CMK (cell line): ENCODE measurements at regions not wholly inside any gene's neighbourhood (a gene's known extent, or its start where the extent isn't known, plus 50 kb on each side); places are given as distances from the start of the nearest gene placed in this dataset.

Experiments
- DNase-seq: peaks from one replicate; pipeline ENCODE4 v3.0.0-alpha.2; 2010; ENCODE audit warnings: low read depth

- no peak for DNase-seq
These were observed 54.0 kb upstream of the ADRA1D start for GRCh38 chr20:4303136-4303535.

- no peak for DNase-seq
These were observed 51.8 kb upstream of the ADRA1D start for GRCh38 chr20:4300921-4301320.

GRCh38 chr20:4300401-4300800 lies 51.3 kb upstream of the ADRA1D start:
- DNase-seq, result no peak

GRCh38 chr20:4299773-4300172 lies 50.7 kb upstream of the ADRA1D start:
- no peak for DNase-seq

GRCh38 chr20:4299216-4299615 lies 50.1 kb upstream of the ADRA1D start:
- no peak for DNase-seq
